GM12865 (cell line): ENCODE measurements at regions not wholly inside any gene's neighbourhood (a gene's known extent, or its start where the extent isn't known, plus 50 kb on each side); places are given as distances from the start of the nearest gene placed in this dataset.

Experiments used
- DNase-seq: peaks from one replicate; pipeline ENCODE4 v3.0.0; 2010; ENCODE audit warnings: low read depth
- H3K4me3 ChIP-seq: 2 replicates; pipeline ENCODE4 v1.5.1; 2011; ENCODE audit warnings: mild to moderate bottlenecking, low read depth, low read length, control low read depth
- CTCF ChIP-seq: IDR thresholded peaks from 2 replicates; pipeline ENCODE4 v1.5.1; 2011; ENCODE audit warnings: low read length, control low read depth, low read depth, inconsistent platforms; ENCODE audit not compliant: insufficient read depth; ENCODE audit errors: missing control alignments

GRCh38 chr4:163878336-163879121 lies 384.0 kb downstream of the TMA16 start:
- H3K4me3 ChIP-seq = no peak overlapping the region

GRCh38 chr4:163892417-163892816 lies 397.9 kb downstream of the TMA16 start:
- DNase-seq = no peak
- TF ChIP-seq CTCF = no peak
- H3K4me3 ChIP-seq = no peak overlapping the region

More at GRCh38 chr4:163878336-163879121, 384.0 kb downstream of the TMA16 start:
- TF ChIP-seq CTCF = no peak
- peak; percentile 24 for DNase-seq

- DNase-seq = peak; percentile 6
- no peak for TF ChIP-seq CTCF
- no peak overlapping the region for H3K4me3 ChIP-seq
Observed at GRCh38 chr4:163895378-163896005, 401.0 kb downstream of the TMA16 start.

- TF ChIP-seq CTCF = no peak
- DNase-seq = no peak
- H3K4me3 ChIP-seq = no peak overlapping the region
Observed at GRCh38 chr4:163901319-163901718, 406.8 kb downstream of the TMA16 start.

- no peak overlapping the region for H3K4me3 ChIP-seq
- TF ChIP-seq CTCF = no peak
- no peak for DNase-seq
Observed at GRCh38 chr4:163902417-163902816, 407.9 kb downstream of the TMA16 start.

- no peak for TF ChIP-seq CTCF
- DNase-seq = no peak
- H3K4me3 ChIP-seq = no peak overlapping the region
Observed at GRCh38 chr4:163911891-163912290, 417.4 kb downstream of the TMA16 start.
